ENCODE measurements at regions not wholly inside any gene's neighbourhood (a gene's known extent, or its start where the extent isn't known, plus 50 kb on each side); places are given as distances from the start of the nearest gene placed in this dataset.
"Not testable (repeated sequence)": the region's sequence is repeated elsewhere in the genome, so short reads cannot be mapped to it uniquely, and the experiment has no call there.

DNA sequence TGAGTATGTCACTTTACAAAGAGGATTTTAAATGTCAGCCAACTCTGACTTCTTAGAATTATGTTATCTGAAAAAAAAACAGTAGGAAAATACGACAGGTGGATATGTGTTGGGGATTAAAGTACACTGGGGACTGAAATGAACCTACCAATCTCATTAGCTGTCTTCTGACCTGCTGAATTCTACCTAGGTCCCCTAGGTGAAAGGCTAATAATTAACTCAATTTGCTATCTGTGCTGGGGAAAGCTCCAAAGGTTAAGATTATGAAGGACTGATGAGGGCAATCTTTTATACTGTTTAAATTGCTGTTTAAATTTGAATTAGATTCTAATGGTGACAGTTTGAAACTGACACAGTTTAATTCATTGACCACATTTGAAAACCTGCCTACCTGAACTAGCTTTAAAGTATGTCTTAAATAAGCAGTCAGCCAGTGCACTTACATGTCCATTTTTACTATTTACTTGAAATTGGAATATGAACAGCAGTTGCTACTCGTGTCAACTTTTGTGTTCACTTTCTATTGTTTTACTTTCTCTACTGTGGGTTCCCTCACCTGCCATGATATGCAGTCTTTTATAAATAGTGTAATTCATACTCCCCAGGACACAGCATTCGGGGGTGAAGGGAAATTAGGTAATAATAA lies 977.3 kb downstream of the C4orf33 start:
- ChIA-PET CTCF (no interaction called here), POLR2A (no interaction called here)
- no peak overlapping the region for H3K4me3 ChIP-seq (ENCODE audit: low read length)
- no peaks in the 10 kb centered on the region for H3K36me3 ChIP-seq (ENCODE audit: insufficient read depth, low read length)
- intact Hi-C loops (cut with DNase I, micrococcal nuclease), result no loop called here
- DNase-seq, result no peak
- H3K27me3 ChIP-seq (ENCODE audit: control insufficient read depth in 1 of 2, insufficient read depth in 2 of 2, low read length in 2 of 2), result no peaks in the 10 kb centered on the region
- TF ChIP-seq, protein P1, sequence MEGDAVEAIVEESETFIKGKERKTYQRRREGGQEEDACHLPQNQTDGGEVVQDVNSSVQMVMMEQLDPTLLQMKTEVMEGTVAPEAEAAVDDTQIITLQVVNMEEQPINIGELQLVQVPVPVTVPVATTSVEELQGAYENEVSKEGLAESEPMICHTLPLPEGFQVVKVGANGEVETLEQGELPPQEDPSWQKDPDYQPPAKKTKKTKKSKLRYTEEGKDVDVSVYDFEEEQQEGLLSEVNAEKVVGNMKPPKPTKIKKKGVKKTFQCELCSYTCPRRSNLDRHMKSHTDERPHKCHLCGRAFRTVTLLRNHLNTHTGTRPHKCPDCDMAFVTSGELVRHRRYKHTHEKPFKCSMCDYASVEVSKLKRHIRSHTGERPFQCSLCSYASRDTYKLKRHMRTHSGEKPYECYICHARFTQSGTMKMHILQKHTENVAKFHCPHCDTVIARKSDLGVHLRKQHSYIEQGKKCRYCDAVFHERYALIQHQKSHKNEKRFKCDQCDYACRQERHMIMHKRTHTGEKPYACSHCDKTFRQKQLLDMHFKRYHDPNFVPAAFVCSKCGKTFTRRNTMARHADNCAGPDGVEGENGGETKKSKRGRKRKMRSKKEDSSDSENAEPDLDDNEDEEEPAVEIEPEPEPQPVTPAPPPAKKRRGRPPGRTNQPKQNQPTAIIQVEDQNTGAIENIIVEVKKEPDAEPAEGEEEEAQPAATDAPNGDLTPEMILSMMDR (IDR thresholded peaks at IDR 0.05), result no peak
- Mint-ChIP-seq H3K4me1 (ENCODE audit: low read depth) (no peaks in the 10 kb centered on the region), H3K4me3 (no peak overlapping the region), H3K27me3 (no peaks in the 10 kb centered on the region), H3K36me3 (ENCODE audit: low read depth) (no peaks in the 10 kb centered on the region), H3K27ac (no peak overlapping the region), H3K9me3 (peaks cover 11% of the 10 kb centered on the region)
- ATAC-seq (ENCODE audit: poor library complexity), result no peak
- H3K27ac ChIP-seq (ENCODE audit: low read depth in 1 of 2, low read length in 2 of 2), result no peak overlapping the region
- no peaks in the 10 kb centered on the region for H3K4me1 ChIP-seq (ENCODE audit: insufficient read depth, low read length)
- H3K9me3 ChIP-seq (ENCODE audit: control insufficient read depth in 1 of 2, insufficient read depth in 1 of 2, low read length in 2 of 2), result peaks cover 4 to 5% of the 10 kb centered on the region in 2 experiments

DNA sequence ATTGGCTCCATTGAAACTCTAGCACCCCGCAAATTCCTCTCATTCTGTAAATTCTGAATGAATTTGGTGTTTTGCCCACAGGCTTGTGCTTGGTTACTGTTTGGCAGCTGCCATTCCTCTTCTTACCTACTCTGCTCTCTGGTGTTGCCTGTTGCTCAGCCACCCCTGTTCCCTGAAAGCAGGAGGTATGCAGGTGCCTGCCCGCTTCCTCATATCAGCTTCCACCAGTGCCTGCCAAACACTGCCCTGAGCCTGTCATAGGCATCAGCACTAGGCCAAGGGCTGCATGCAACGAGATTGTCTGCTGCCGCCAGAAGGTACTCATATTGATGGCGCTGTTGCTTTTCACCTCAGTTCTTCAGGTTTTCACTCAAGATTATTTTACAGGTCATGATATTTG lies 978.1 kb downstream of the C4orf33 start:
- ChIA-PET POLR2A (no interaction called here), CTCF (no interaction called here)
- no peaks in the 10 kb centered on the region for H3K4me1 ChIP-seq (ENCODE audit: insufficient read depth, low read length)
- H3K27me3 ChIP-seq (ENCODE audit: control insufficient read depth in 1 of 2, insufficient read depth in 2 of 2, low read length in 2 of 2), result no peaks in the 10 kb centered on the region
- TF ChIP-seq, protein P1 (IDR thresholded peaks at IDR 0.05), result no peak
- no peaks in the 10 kb centered on the region for H3K36me3 ChIP-seq (ENCODE audit: insufficient read depth, low read length)
- peaks cover 4 to 5% of the 10 kb centered on the region in 2 experiments for H3K9me3 ChIP-seq (ENCODE audit: control insufficient read depth in 1 of 2, insufficient read depth in 1 of 2, low read length in 2 of 2)
- Mint-ChIP-seq H3K9me3 (peaks cover 11% of the 10 kb centered on the region), H3K4me3 (no peak overlapping the region), H3K4me1 (ENCODE audit: low read depth) (no peaks in the 10 kb centered on the region), H3K27ac (no peak overlapping the region), H3K27me3 (no peaks in the 10 kb centered on the region), H3K36me3 (ENCODE audit: low read depth) (no peaks in the 10 kb centered on the region)
- no peak for ATAC-seq (ENCODE audit: poor library complexity)
- intact Hi-C loops (cut with DNase I, micrococcal nuclease), result no loop called here
- H3K4me3 ChIP-seq (ENCODE audit: low read length), result no peak overlapping the region
- H3K27ac ChIP-seq (ENCODE audit: low read depth in 1 of 2, low read length in 2 of 2), result no peak overlapping the region
- DNase-seq, result no peak

DNA sequence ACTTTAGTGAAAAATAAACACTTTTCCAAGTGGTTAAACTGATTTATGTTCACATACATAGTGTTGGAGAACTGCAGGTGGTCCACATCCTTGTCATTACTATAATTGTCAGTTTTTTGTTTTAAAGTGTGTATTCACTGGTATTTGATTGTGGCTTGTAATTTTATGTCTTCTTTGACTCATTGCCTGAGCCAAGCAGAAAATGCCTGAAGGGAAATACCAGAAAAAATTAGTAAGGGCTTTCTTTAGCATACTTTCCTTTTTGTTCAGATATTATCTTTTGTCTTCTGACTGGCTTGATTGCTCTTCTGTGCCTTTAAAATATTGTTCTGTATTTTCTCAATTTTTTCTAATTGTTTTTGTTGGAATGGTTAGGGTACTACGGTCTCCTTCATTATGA lies 981.3 kb downstream of the C4orf33 start:
- H3K4me3 ChIP-seq (ENCODE audit: low read length), result no peak overlapping the region
- ChIA-PET POLR2A (no interaction called here), CTCF (no interaction called here)
- H3K9me3 Mint-ChIP-seq, result peaks cover 9% of the 10 kb centered on the region
- H3K27ac ChIP-seq (ENCODE audit: low read depth in 1 of 2, low read length in 2 of 2), result no peak overlapping the region
- H3K27ac Mint-ChIP-seq, result no peak overlapping the region
- peaks cover 0 to 4% of the 10 kb centered on the region in 2 experiments for H3K9me3 ChIP-seq (ENCODE audit: control insufficient read depth in 1 of 2, insufficient read depth in 1 of 2, low read length in 2 of 2)
- no peaks in the 10 kb centered on the region for H3K36me3 Mint-ChIP-seq (ENCODE audit: low read depth)
- TF ChIP-seq, protein P1 (IDR thresholded peaks at IDR 0.05), result no peak
- ATAC-seq (ENCODE audit: poor library complexity) (no peak), DNase-seq (no peak)
- H3K27me3 ChIP-seq (ENCODE audit: control insufficient read depth in 1 of 2, insufficient read depth in 2 of 2, low read length in 2 of 2), result no peaks in the 10 kb centered on the region
- intact Hi-C loops (cut with DNase I, micrococcal nuclease), result no loop called here
- H3K27me3 Mint-ChIP-seq, result no peaks in the 10 kb centered on the region
- H3K4me3 Mint-ChIP-seq, result no peak overlapping the region
- H3K4me1 Mint-ChIP-seq (ENCODE audit: low read depth), result no peaks in the 10 kb centered on the region
- no peaks in the 10 kb centered on the region for H3K4me1 ChIP-seq (ENCODE audit: insufficient read depth, low read length)
- H3K36me3 ChIP-seq (ENCODE audit: insufficient read depth, low read length), result no peaks in the 10 kb centered on the region

DNA sequence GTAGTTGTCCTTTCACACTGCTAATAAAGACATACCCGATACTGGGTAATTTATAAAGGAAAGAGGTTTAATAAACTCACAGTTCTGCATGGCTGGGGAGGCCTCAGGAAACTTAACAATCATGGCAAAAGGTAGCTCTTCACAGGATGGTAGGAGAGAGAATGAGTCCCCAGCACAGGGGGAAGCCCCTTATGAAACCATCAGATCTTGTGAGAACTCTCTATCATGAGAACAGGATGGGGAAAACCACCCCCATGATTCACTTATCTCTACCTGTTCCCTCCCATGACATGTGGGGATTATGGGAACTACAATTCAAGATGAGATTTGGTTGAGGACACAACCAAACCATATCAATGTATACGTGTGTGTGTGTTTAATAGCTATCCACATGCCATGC lies 983.1 kb downstream of the C4orf33 start:
- H3K4me3 Mint-ChIP-seq; DNase-seq; ATAC-seq (ENCODE audit: poor library complexity); H3K36me3 Mint-ChIP-seq (ENCODE audit: low read depth); H3K27ac ChIP-seq (ENCODE audit: low read depth in 1 of 2, low read length in 2 of 2); H3K4me1 ChIP-seq (ENCODE audit: insufficient read depth, low read length); CTCF ChIA-PET; H3K4me3 ChIP-seq (ENCODE audit: low read length); H3K9me3 Mint-ChIP-seq; H3K27me3 ChIP-seq (ENCODE audit: control insufficient read depth in 1 of 2, insufficient read depth in 2 of 2, low read length in 2 of 2); POLR2A ChIA-PET; H3K9me3 ChIP-seq (ENCODE audit: control insufficient read depth in 1 of 2, insufficient read depth in 1 of 2, low read length in 2 of 2); H3K4me1 Mint-ChIP-seq (ENCODE audit: low read depth); H3K27ac Mint-ChIP-seq; intact Hi-C loops (cut with DNase I, micrococcal nuclease); H3K27me3 Mint-ChIP-seq; H3K36me3 ChIP-seq (ENCODE audit: insufficient read depth, low read length): not testable (repeated sequence)

Data from CD4-positive, alpha-beta T cell (primary cell).